ENCODE measurements at regions not wholly inside any gene's neighbourhood (a gene's known extent, or its start where the extent isn't known, plus 50 kb on each side); places are given as distances from the start of the nearest gene placed in this dataset.
"Not testable (repeated sequence)": the region's sequence is repeated elsewhere in the genome, so short reads cannot be mapped to it uniquely, and the experiment has no call there.

GRCh38 chr16:21540770-21541433 lies 58.5 kb upstream of the METTL9 start:
- intact Hi-C loops (cut with micrococcal nuclease); H2AFZ ChIP-seq (ENCODE audit: low read depth, low read length); H3K9me1 ChIP-seq (ENCODE audit: control insufficient read depth, insufficient read depth, low read length); BruUV-seq (replicated peaks); FAIRE-seq; H3K4me3 ChIP-seq; H3K9me3 ChIP-seq (replicated peaks; ENCODE audit: control insufficient read depth, insufficient read depth, low read depth, low read length); H3K27me3 ChIP-seq (ENCODE audit: control insufficient read depth in 2 of 2, insufficient read depth in 2 of 2, low read length in 2 of 2); ATAC-seq; in situ Hi-C loops (cut with MboI); H3K79me2 ChIP-seq (ENCODE audit: control insufficient read depth, insufficient read depth, low read length); CTCF ChIA-PET (ENCODE audit: low intra/inter-chr PET ratio); H3K27ac ChIP-seq (ENCODE audit: extremely low read depth, low read depth, low read length); POLR2A ChIA-PET; H4K20me1 ChIP-seq (replicated peaks; ENCODE audit: control insufficient read depth, insufficient read depth, low read length); H3K4me2 ChIP-seq (ENCODE audit: insufficient read depth, low read length); DNase-seq (ENCODE audit: extremely low read depth in 1 of 4, low spot score in 3 of 4); H3K36me3 ChIP-seq (ENCODE audit: control insufficient read depth, insufficient read depth, low read length): not testable (repeated sequence)
- Histone ChIP-seq H3K9ac (ENCODE audit: insufficient read depth in 1 of 2, low read depth in 2 of 2, low read length in 2 of 2) (peak overlapping the region in 1 of 2 experiments; percentile 52; a peak in 1 of 4 replicates), H3K4me1 (replicated peaks in 1 of 2; ENCODE audit: control insufficient read depth in 2 of 2, insufficient read depth in 2 of 2, low read length in 2 of 2) (peaks cover 6 to 12% of the 10 kb centered on the region in 2 experiments; a peak in 4 of 5 replicates)
- TF ChIP-seq STAG1 (CRISPR knock-in tag; IDR thresholded peaks at IDR 0.05; ENCODE audit: borderline replicate concordance) (0 out of 2 replicates have a peak, but pooled peaks have one; percentile 24), ZC3H4 (CRISPR knock-in tag; IDR thresholded peaks at IDR 0.05; ENCODE audit: borderline replicate concordance) (0 out of 2 replicates have a peak, but pooled peaks have one; percentile 51)
- WGBS (ENCODE audit: insufficient coverage, low coverage, missing lambda C conversion rate), result 58% methylated on average over 19 of the region's 21 CpGs

- H3K9me3 ChIP-seq (replicated peaks; ENCODE audit: control insufficient read depth, insufficient read depth, low read depth, low read length); H3K27me3 ChIP-seq (ENCODE audit: control insufficient read depth in 2 of 2, insufficient read depth in 2 of 2, low read length in 2 of 2); H3K27ac ChIP-seq (ENCODE audit: extremely low read depth, low read depth, low read length); H4K20me1 ChIP-seq (replicated peaks; ENCODE audit: control insufficient read depth, insufficient read depth, low read length); H3K9me1 ChIP-seq (ENCODE audit: control insufficient read depth, insufficient read depth, low read length); DNase-seq (ENCODE audit: extremely low read depth in 1 of 4, low spot score in 3 of 4); H3K36me3 ChIP-seq (ENCODE audit: control insufficient read depth, insufficient read depth, low read length); BruUV-seq (replicated peaks); CTCF ChIA-PET (ENCODE audit: low intra/inter-chr PET ratio); in situ Hi-C loops (cut with MboI); FAIRE-seq; H3K79me2 ChIP-seq (ENCODE audit: control insufficient read depth, insufficient read depth, low read length); H3K4me2 ChIP-seq (ENCODE audit: insufficient read depth, low read length); intact Hi-C loops (cut with micrococcal nuclease); H3K9ac ChIP-seq (ENCODE audit: insufficient read depth in 1 of 2, low read depth in 2 of 2, low read length in 2 of 2); H3K4me3 ChIP-seq; H2AFZ ChIP-seq (ENCODE audit: low read depth, low read length); ATAC-seq: not testable (repeated sequence)
- H3K4me1 ChIP-seq (replicated peaks in 1 of 2; ENCODE audit: control insufficient read depth in 2 of 2, insufficient read depth in 2 of 2, low read length in 2 of 2), result peaks cover 6 to 10% of the 10 kb centered on the region in 2 experiments; a peak in 4 of 5 replicates
- POLR2A ChIA-PET, result interaction anchor here (0.7 kb wide), 1 partner anchor 1141 kb away, joined by 3 read pairs; no protein-coding TSS in a partner anchor
- 54% methylated on average over 6 of the region's 10 CpGs for WGBS (ENCODE audit: insufficient coverage, low coverage, missing lambda C conversion rate)
Measured at GRCh38 chr16:21541611-21542051, 57.7 kb upstream of the METTL9 start.

GRCh38 chr16:21542075-21542474 lies 57.3 kb upstream of the METTL9 start:
- H3K27ac ChIP-seq (ENCODE audit: extremely low read depth, low read depth, low read length); H3K9me1 ChIP-seq (ENCODE audit: control insufficient read depth, insufficient read depth, low read length); in situ Hi-C loops (cut with MboI); BruUV-seq (replicated peaks); H3K4me2 ChIP-seq (ENCODE audit: insufficient read depth, low read length); H3K27me3 ChIP-seq (ENCODE audit: control insufficient read depth in 2 of 2, insufficient read depth in 2 of 2, low read length in 2 of 2); H3K4me3 ChIP-seq; H2AFZ ChIP-seq (ENCODE audit: low read depth, low read length); H4K20me1 ChIP-seq (replicated peaks; ENCODE audit: control insufficient read depth, insufficient read depth, low read length); H3K9ac ChIP-seq (ENCODE audit: insufficient read depth in 1 of 2, low read depth in 2 of 2, low read length in 2 of 2); H3K79me2 ChIP-seq (ENCODE audit: control insufficient read depth, insufficient read depth, low read length); H3K9me3 ChIP-seq (replicated peaks; ENCODE audit: control insufficient read depth, insufficient read depth, low read depth, low read length); intact Hi-C loops (cut with micrococcal nuclease); CTCF ChIA-PET (ENCODE audit: low intra/inter-chr PET ratio); H3K36me3 ChIP-seq (ENCODE audit: control insufficient read depth, insufficient read depth, low read length); DNase-seq (ENCODE audit: extremely low read depth in 1 of 4, low spot score in 3 of 4); ATAC-seq; H3K4me1 ChIP-seq (replicated peaks in 1 of 2; ENCODE audit: control insufficient read depth in 2 of 2, insufficient read depth in 2 of 2, low read length in 2 of 2); FAIRE-seq: not testable (repeated sequence)
- WGBS (ENCODE audit: insufficient coverage, low coverage, missing lambda C conversion rate), result 78% methylated on average over 4 of the region's 15 CpGs
- POLR2A ChIA-PET, result interaction anchor here (0.7 kb wide), 1 partner anchor 1141 kb away, joined by 3 read pairs; no protein-coding TSS in a partner anchor
